Testis (tissue), 2 donors: ENCODE measurements at regions not wholly inside any gene's neighbourhood (a gene's known extent, or its start where the extent isn't known, plus 50 kb on each side); places are given as distances from the start of the nearest gene placed in this dataset.

ENCODE experiments used
- POLR2A ChIP-seq: fragments of 450-650 bp; IDR thresholded peaks from one replicate; pipeline ENCODE4 v1.6.1; 2017; ENCODE audit warnings: antibody characterized with exemption, mild to moderate bottlenecking, moderate library complexity
- TF ChIP-seq, protein P1 (sequence below), 3 experiments: fragments of 450-650 bp in 2 of 3; fragments of 200-600 bp in 1 of 3; sonication (generic) in 1 of 3; IDR thresholded peaks; one replicate each; pipeline ENCODE4 v1.5.1; 2016 to 2019; ENCODE audit warnings: antibody characterized with exemption in 3 of 3, mild to moderate bottlenecking in 2 of 3, moderate library complexity in 1 of 3

DNA sequence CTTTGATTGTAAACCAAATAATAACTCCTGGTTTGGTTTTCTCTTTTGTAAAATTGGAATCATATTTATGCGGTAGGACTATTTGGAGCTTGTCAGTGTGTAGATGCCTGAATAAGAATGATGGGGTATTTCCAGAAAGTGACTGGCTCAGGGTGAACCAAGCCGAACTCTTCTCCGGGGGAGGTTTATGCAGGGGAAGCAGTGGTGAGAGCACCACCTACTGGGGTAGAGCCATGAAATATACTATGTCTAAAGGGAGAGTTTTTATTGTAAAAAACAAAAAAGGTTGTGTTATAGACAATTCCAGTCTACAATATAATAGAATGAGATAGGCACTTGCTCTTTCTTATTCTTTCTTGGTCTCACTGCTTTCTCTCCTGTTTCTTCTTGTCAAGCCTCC, 222.9 kb upstream of the SLC16A7 start:
- TF ChIP-seq, protein P1, sequence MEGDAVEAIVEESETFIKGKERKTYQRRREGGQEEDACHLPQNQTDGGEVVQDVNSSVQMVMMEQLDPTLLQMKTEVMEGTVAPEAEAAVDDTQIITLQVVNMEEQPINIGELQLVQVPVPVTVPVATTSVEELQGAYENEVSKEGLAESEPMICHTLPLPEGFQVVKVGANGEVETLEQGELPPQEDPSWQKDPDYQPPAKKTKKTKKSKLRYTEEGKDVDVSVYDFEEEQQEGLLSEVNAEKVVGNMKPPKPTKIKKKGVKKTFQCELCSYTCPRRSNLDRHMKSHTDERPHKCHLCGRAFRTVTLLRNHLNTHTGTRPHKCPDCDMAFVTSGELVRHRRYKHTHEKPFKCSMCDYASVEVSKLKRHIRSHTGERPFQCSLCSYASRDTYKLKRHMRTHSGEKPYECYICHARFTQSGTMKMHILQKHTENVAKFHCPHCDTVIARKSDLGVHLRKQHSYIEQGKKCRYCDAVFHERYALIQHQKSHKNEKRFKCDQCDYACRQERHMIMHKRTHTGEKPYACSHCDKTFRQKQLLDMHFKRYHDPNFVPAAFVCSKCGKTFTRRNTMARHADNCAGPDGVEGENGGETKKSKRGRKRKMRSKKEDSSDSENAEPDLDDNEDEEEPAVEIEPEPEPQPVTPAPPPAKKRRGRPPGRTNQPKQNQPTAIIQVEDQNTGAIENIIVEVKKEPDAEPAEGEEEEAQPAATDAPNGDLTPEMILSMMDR (IDR thresholded peaks at IDR 0.05) = no peak
- TF ChIP-seq POLR2A = no peak
